ENCODE measurements at regions not wholly inside any gene's neighbourhood (a gene's known extent, or its start where the extent isn't known, plus 50 kb on each side); places are given as distances from the start of the nearest gene placed in this dataset.

GRCh38 chr3:7915356-7915755 lies 586.3 kb upstream of the LMCD1 start:
- DNase-seq: no peak

- peak; percentile 22 to 33 for DNase-seq
These were observed 584.0 kb upstream of the LMCD1 start for GRCh38 chr3:7917443-7918151.

- DNase-seq: no peak
These were observed 581.4 kb upstream of the LMCD1 start for GRCh38 chr3:7920211-7920610.

GRCh38 chr3:7924228-7924627 lies 577.4 kb upstream of the LMCD1 start:
- DNase-seq: no peak

- no peak for DNase-seq
These were observed 574.6 kb upstream of the LMCD1 start for GRCh38 chr3:7927015-7927414.

- DNase-seq: no peak
These were observed 573.8 kb upstream of the LMCD1 start for GRCh38 chr3:7927864-7928263.

- no peak for DNase-seq
These were observed 572.2 kb upstream of the LMCD1 start for GRCh38 chr3:7929319-7929889.

GRCh38 chr3:7934362-7934761 lies 567.3 kb upstream of the LMCD1 start:
- no peak for DNase-seq

- no peak for DNase-seq
These were observed 553.7 kb upstream of the LMCD1 start for GRCh38 chr3:7947930-7948329.

- no peak for DNase-seq
These were observed 550.7 kb upstream of the LMCD1 start for GRCh38 chr3:7950890-7951289.

GRCh38 chr3:7953449-7954014 lies 548.1 kb upstream of the LMCD1 start:
- DNase-seq: no peak

GRCh38 chr3:7957024-7957423 lies 544.6 kb upstream of the LMCD1 start:
- no peak for DNase-seq

- DNase-seq: no peak
These were observed 542.5 kb upstream of the LMCD1 start for GRCh38 chr3:7959094-7959493.

- DNase-seq: no peak
These were observed 541.0 kb upstream of the LMCD1 start for GRCh38 chr3:7960601-7961000.

GRCh38 chr3:7962301-7962700 lies 539.3 kb upstream of the LMCD1 start:
- DNase-seq: no peak

- DNase-seq: no peak
These were observed 536.7 kb upstream of the LMCD1 start for GRCh38 chr3:7964899-7965298.

- DNase-seq: no peak
These were observed 528.6 kb upstream of the LMCD1 start for GRCh38 chr3:7973006-7973405.

GRCh38 chr3:7977245-7978086 lies 524.2 kb upstream of the LMCD1 start:
- no peak for DNase-seq

- no peak for DNase-seq
These were observed 523.6 kb upstream of the LMCD1 start for GRCh38 chr3:7978087-7978422.

- DNase-seq: no peak
These were observed 519.5 kb upstream of the LMCD1 start for GRCh38 chr3:7982126-7982525.

- no peak for DNase-seq
These were observed 502.2 kb upstream of the LMCD1 start for GRCh38 chr3:7999384-7999783.

- no peak for DNase-seq
These were observed 500.3 kb upstream of the LMCD1 start for GRCh38 chr3:8001307-8001706.

GRCh38 chr3:8001712-8002111 lies 499.9 kb upstream of the LMCD1 start:
- DNase-seq: no peak

- DNase-seq: no peak
These were observed 489.7 kb upstream of the LMCD1 start for GRCh38 chr3:8011902-8012301.

All from stimulated activated CD4-positive, alpha-beta T cell treated with anti-CD3 and anti-CD28 coated beads, Interleukin-2, amount 100 ng/mL, for 24 hours (primary cell).